DMS79 (cell line): ENCODE measurements at regions not wholly inside any gene's neighbourhood (a gene's known extent, or its start where the extent isn't known, plus 50 kb on each side); places are given as distances from the start of the nearest gene placed in this dataset.

Experiments used
- DNase-seq: peaks from one replicate; lab custom pipeline; 2025; lab: John Stamatoyannopoulos, UW

DNA sequence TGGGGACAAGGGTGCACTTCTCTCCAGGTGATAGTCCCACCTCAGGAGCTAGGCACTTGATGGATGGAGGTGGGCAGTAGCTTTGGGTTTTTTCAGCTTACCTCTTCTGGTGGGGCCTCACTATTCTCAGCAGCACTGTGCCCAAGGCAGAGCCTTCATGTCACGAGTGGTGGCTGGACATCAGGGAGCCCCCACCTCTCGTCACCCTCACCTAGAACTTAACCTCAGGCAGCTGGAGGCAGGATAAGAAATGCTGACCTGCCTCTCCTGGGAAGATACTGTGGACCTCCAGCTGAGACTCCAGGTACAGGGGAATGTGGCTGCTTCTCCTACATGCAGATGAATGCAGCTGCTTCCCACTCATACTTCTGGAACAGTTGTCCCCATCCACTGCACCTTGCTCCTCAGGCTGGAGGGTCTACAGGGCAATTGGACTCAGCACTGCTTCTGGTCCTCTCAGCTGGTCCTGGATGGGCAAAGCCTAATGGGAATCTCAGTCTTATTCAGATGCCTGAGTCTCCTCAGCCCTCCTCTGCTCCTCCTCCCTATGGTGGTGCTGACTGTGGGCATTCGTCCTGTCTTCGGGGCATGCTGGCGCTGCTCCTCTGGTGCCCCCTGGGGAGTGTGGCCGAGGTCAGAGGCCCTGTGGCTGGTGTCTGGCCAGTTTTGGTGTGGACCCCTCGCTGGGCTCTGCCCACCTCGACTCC lies 129.9 kb downstream of the KLF13 start:
- no peak for DNase-seq

- DNase-seq, result no peak
These were observed 130.5 kb downstream of the KLF13 start for GRCh38 chr15:31457161-31457560.

DNA sequence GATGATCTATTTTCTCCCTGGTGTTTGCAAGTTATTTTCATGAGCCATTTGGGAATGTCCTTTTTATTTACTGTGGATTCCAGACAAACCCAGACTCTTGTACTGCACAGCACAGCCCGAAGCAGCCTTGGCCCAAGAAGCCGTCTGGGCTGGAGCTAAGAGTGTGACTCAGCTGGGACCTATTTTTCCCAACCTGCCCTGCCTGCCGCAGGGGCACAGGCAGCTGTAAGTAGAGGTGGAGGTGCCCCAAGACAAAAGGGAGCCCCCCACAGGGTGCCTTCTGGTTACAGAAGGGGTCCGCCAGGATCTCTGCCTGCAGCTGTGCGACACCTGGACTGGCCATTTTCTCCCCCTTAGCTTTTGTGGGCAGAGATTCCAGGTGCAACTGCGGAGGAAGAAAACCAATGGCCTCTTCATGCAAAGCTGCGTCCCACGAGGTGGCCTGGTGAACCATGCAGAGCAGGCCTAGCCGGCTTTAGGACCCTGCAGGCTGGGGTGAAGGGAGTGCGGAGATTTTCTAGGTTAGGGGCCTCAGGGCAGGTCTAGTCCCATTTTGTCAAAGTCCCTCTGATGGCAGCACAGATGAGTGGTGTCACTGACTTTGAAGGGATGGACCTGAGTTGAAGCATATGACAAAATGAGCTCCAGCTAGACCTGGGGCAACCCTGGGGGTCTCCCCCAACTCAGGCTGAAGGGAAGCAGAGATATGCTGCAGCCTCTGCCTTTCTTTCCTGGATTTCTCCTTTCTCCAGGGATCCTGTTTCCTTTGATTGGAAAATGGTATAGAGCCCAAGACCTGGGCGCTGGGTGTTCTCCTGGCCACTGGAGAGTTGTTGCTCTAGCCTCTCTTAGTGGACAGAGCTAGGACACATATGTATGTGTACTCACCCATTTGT lies 131.2 kb downstream of the KLF13 start:
- no peak for DNase-seq

- DNase-seq, result no peak
These were observed 132.2 kb downstream of the KLF13 start for GRCh38 chr15:31458596-31459399.

- DNase-seq, result no peak
These were observed 132.7 kb downstream of the KLF13 start for GRCh38 chr15:31459400-31459748.

DNA sequence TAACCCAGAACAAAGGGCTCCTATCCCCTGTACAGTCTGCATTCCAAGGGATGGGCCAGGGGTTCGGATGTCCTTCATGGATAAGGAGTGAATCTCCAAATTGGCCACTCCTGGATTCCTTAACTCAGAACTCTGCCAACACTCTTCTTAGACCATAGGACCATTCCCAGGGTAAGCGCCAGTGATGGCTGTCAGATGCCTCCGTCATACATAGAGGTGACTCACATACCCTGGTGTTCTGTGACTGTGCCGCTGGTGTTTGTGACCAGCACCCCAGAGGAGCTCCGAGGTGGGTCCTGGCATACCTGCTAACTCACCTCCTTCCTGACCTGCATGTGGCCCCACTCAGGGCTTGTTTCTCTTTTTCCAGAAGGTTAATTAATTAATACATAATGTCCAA lies 134.7 kb downstream of the KLF13 start:
- no peak for DNase-seq

- DNase-seq, result no peak
These were observed 135.4 kb downstream of the KLF13 start for GRCh38 chr15:31461911-31462480.

GRCh38 chr15:31463521-31464102 lies 137.0 kb downstream of the KLF13 start:
- no peak for DNase-seq

- DNase-seq, result no peak
These were observed 137.8 kb downstream of the KLF13 start for GRCh38 chr15:31464216-31465082.

DNA sequence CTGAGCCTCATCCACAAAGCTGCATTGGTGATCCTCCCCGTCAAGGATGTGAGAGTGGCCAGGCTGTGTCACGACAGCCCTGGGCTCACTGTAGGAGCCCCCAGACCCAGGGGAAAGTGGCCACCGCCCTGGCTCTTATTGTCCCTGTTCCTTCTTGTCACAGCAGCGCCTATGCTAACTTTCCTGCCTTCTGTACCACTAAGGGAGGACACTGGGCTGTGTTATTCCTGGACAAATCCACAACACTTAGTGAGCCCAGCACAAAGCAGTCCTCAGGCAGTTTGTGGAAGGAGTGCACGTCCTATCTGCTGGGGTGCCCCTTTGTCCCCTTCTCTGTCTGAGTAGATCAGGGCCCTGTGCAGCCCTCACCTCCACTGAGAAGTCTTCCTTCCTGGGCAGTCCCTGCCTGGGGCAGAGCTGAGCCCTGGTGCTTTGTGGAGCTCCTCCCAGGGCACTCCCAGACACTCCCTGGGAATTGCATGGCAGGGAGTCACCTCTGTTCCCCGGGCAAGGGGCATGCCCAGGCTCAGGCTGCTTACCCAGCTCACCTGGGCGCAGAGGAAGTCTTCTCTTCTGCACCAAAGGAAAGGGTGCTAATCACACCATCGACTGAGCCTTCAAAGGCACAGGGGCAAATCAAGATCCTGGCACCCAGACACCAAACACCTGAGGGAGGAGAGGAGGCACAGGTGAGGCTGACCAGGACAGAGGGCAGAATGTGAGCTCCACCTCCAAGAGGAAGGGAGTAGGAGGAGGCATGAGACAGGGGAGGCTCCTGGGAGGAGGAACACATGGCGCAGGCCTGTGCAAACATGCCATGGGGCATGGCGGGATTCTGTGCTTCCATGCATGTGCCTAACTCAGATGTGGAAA lies 138.7 kb downstream of the KLF13 start:
- no peak for DNase-seq

- no peak for DNase-seq
These were observed 140.7 kb downstream of the KLF13 start for GRCh38 chr15:31467361-31467760.

- no peak for DNase-seq
These were observed 142.5 kb downstream of the KLF13 start for GRCh38 chr15:31468911-31469785.

DNA sequence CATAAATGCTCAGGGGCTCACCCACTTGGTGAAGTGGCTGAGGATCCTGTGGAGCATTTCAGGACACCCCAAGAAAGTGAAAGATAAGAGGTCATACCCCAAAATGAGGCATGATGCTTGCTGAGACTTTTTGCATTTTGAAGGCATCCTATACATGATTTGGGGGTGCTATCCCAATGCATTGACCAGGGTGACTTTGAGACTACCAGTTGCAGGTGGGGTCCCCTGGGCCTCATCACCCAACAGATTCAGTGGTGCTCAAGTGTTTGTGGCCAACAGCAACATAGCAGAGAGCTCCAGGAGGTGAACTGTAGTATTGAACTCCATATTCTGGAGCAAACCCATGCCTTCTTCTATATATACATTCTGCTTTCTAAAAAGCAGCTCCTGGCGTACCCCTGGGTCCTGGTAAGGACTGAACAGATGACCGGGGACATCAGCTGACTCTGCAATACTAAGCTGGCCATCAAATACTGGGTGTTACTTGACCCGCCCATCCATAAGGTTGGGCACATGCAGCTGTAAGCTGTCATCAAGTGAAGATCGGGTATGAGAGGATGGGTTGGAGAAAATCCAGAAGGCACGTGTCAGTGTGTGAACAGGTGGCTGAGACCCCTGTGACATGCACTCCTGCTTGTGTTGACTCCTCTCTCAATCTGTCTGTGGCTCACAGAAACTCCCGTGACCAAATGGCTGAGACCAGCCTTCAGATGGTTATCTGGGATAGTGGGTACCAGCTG lies 143.3 kb downstream of the KLF13 start:
- DNase-seq, result no peak

DNA sequence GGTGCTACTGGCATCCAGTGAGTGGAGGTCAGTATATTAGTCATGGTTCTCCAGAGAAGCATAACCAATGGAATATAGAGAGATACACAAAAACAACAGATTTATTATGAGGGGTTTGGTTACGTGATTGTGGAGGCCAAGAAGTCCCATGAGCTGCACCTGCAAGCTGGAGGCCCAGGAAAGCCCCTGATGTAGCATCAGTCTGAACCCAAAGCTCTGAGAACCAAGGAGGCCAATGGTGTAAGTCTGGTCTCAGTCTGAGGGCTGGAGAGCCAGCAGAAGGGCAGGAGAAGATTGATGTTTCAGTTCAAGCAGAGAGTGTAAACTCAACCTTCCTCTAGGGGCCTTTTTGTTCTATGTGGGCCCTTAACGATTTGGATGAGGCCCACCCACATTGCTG lies 144.1 kb downstream of the KLF13 start:
- no peak for DNase-seq

- DNase-seq, result no peak
These were observed 145.2 kb downstream of the KLF13 start for GRCh38 chr15:31471731-31472430.

DNA sequence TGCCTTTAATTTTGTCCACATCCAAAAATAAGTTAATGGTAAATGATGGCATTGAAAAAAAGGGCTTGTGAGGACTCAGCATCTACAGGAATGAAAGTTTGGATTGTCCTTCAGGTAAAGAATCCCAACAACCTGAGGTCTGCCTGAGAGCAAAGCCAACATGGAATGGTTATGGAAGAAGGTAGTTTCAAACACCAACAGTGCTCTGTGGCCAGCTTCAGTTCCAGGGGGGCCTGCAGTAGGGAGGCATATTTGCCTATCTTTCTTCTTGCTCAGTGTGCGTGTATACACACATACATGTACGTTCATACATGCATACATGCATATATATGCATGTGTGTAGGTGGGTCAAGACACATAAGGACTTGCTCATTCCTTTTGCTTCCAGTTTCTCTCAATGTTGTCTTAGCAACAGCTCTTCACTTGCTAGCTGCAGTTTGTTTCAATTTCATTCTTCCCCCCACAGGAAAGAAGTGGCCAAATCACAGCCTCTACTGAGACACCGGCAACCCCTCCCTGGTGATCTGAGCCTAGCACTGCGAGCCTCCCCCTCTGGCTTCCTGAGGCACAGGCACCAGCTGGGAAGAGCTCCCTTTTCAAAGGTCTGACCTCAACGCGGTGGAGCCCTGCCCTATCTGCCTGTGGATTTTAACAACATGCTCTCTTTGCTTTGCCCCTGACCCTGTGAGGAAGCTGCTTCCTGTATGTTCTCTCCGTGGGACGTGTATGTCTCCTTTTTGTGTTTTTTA lies 146.2 kb downstream of the KLF13 start:
- DNase-seq, result no peak
